K562 (cell line): ENCODE measurements at regions not wholly inside any gene's neighbourhood (a gene's known extent, or its start where the extent isn't known, plus 50 kb on each side); places are given as distances from the start of the nearest gene placed in this dataset.

Source experiments
- ATAC-seq: fragments of 200-7000 bp; cut with Tn5 transposase; 3 replicates; pipeline ENCODE4 v1.9.1; 2020; ENCODE audit warnings: moderate library complexity
- BruUV-seq: library from RNA; stranded (reverse); fragments of 400-500 nt; replicated peaks from 2 replicates; lab custom pipeline; 2021; lab: Mats Ljungman, UMichigan
- CTCF ChIA-PET: fragments of 300-600 bp; formaldehyde crosslinking; extraction: SDS; loops from one replicate; lab custom pipeline; 2021; ENCODE audit warnings: low intra/inter-chr PET ratio; lab: Yijun Ruan, JAX
- POLR2A ChIA-PET: fragments of 300-600, 350-650 bp; sonication (Branson Sonifier 250); formaldehyde crosslinking; extraction: SDS; loops from one replicate; lab custom pipeline; 2021; ENCODE audit warnings: antibody characterized with exemption, inconsistent platforms; lab: Yijun Ruan, JAX
- DNase-seq, 4 experiments: peaks; one replicate each; pipeline versions ENCODE4 v3.0.0 to v3.0.0-alpha.2; 2011 to 2018; ENCODE audit warnings: low spot score in 3 of 4, mixed read lengths in 3 of 4; ENCODE audit errors: extremely low read depth in 1 of 4
- FAIRE-seq: peaks from 2 replicates; lab custom pipeline; 2011; peaks lifted over from hg19 to GRCh38; lab: Jason Lieb, UNC
- H2AFZ ChIP-seq: 2 replicates; pipeline ENCODE4 v1.6.0; 2011; ENCODE audit warnings: low read depth, low read length, control low read depth, inconsistent platforms
- H3K27ac ChIP-seq: fragments of 200-600 bp; 3 replicates; pipeline ENCODE4 v1.8.0; 2011; ENCODE audit warnings: low read depth, mild to moderate bottlenecking, control low read depth, inconsistent platforms, low read length, moderate library complexity, mixed read lengths; ENCODE audit errors: extremely low read depth
- H3K27me3 ChIP-seq, 2 experiments: fragments of 300-600 bp in 1 of 2; 2 replicates in 1 of 2; 3 replicates in 1 of 2; pipeline versions ENCODE4 v1.6.0 to v1.8.0; 2011; ENCODE audit warnings: inconsistent platforms in 2 of 2, low read length in 2 of 2, mild to moderate bottlenecking in 1 of 2, mixed read lengths in 1 of 2, moderate library complexity in 1 of 2; ENCODE audit not compliant: control insufficient read depth in 2 of 2, insufficient read depth in 2 of 2
- H3K36me3 ChIP-seq: fragments of 300-600 bp; 3 replicates; pipeline ENCODE4 v1.8.0; 2011; ENCODE audit warnings: mild to moderate bottlenecking, low read length, inconsistent platforms; ENCODE audit not compliant: control insufficient read depth, insufficient read depth
- H3K4me1 ChIP-seq, 2 experiments: fragments of 200-600 bp in 1 of 2; replicated peaks in 1 of 2; 2 replicates in 1 of 2; 3 replicates in 1 of 2; pipeline versions ENCODE4 v1.5.1 to v1.8.0; 2011; ENCODE audit warnings: inconsistent platforms in 2 of 2, low read length in 2 of 2, mild to moderate bottlenecking in 1 of 2, mixed read lengths in 1 of 2, moderate library complexity in 1 of 2; ENCODE audit not compliant: control insufficient read depth in 2 of 2, insufficient read depth in 2 of 2
- H3K4me2 ChIP-seq: 2 replicates; pipeline ENCODE4 v1.6.1; 2011; ENCODE audit warnings: low read length, control low read depth, inconsistent platforms, mixed read lengths; ENCODE audit not compliant: insufficient read depth
- H3K4me3 ChIP-seq: fragments of 200-600 bp; sonication (generic), shearing (Covaris generic); 2 replicates; pipeline ENCODE4 v1.5.1; 2016; ENCODE audit warnings: control low read depth, inconsistent platforms
- H3K79me2 ChIP-seq: fragments of 200-600 bp; 3 replicates; pipeline ENCODE4 v1.8.0; 2011; ENCODE audit warnings: low read length, inconsistent platforms; ENCODE audit not compliant: control insufficient read depth, insufficient read depth
- H3K9ac ChIP-seq, 2 experiments: 2 replicates each; pipeline versions ENCODE4 v1.6.0 to v1.6.1; 2011; ENCODE audit warnings: low read depth in 2 of 2, low read length in 2 of 2, control low read depth in 1 of 2, inconsistent platforms in 1 of 2, mild to moderate bottlenecking in 1 of 2, mixed read lengths in 1 of 2; ENCODE audit not compliant: insufficient read depth in 1 of 2
- H3K9me1 ChIP-seq: one replicate; pipeline ENCODE4 v1.6.0; 2011; ENCODE audit warnings: inconsistent platforms, mild to moderate bottlenecking, low read length, moderate library complexity; ENCODE audit not compliant: control insufficient read depth, insufficient read depth
- H3K9me3 ChIP-seq: replicated peaks from 2 replicates; pipeline ENCODE4 v1.5.1; 2011; ENCODE audit warnings: low read depth, low read length, inconsistent platforms; ENCODE audit not compliant: control insufficient read depth, insufficient read depth
- H4K20me1 ChIP-seq: replicated peaks from 2 replicates; pipeline ENCODE4 v1.6.1; 2011; ENCODE audit warnings: low read length, inconsistent platforms, mixed read lengths; ENCODE audit not compliant: control insufficient read depth, insufficient read depth
- CHCHD3 ChIP-seq: fragments of 250-450 bp; sonication (Bioruptor Pico); IDR thresholded peaks from 2 replicates; pipeline ENCODE4 v2.1.2; 2022; ENCODE audit warnings: mild to moderate bottlenecking
- ELF2 ChIP-seq: fragments of 250-450 bp; sonication (Bioruptor Pico); IDR thresholded peaks from 2 replicates; pipeline ENCODE4 v1.5.0; 2021; ENCODE audit warnings: mild to moderate bottlenecking
- FOXJ3 ChIP-seq: sonication (generic); formaldehyde crosslinking; IDR thresholded peaks from 2 replicates; pipeline ENCODE4 v1.4.0; 2020; ENCODE audit warnings: mild to moderate bottlenecking, missing genetic modification reagents
- GABPB2 ChIP-seq: fragments of 250-450 bp; sonication (Bioruptor Pico); conservative IDR thresholded peaks from 2 replicates; pipeline ENCODE4 v1.5.1; 2021; ENCODE audit warnings: mild to moderate bottlenecking
- KLF10 ChIP-seq: fragments of 250-450 bp; sonication (Bioruptor Pico); IDR thresholded peaks from 2 replicates; pipeline ENCODE4 v1.6.1; 2021; ENCODE audit warnings: matching md5 sums
- MECOM ChIP-seq: fragments of 250-450 bp; sonication (Bioruptor Pico); IDR thresholded peaks from 2 replicates; pipeline ENCODE4 v1.8.0; 2022; ENCODE audit warnings: inconsistent platforms
- MEIS2 ChIP-seq: fragments of 450-650 bp; IDR thresholded peaks from 2 replicates; pipeline ENCODE4 v1.6.1; 2014; ENCODE audit warnings: mild to moderate bottlenecking; ENCODE audit not compliant: partially characterized antibody
- PHB2 ChIP-seq: fragments of 450-650 bp; IDR thresholded peaks from 2 replicates; pipeline ENCODE4 v1.6.1; 2017; ENCODE audit warnings: low read depth
- RBM14 ChIP-seq: fragments of 200-400 bp; formaldehyde crosslinking; IDR thresholded peaks from 2 replicates; pipeline ENCODE4 v1.6.1; 2018; ENCODE audit warnings: low read depth, mild to moderate bottlenecking, low read length, moderate library complexity, borderline replicate concordance; ENCODE audit not compliant: insufficient read depth
- RNF2 ChIP-seq: sonication (generic); IDR thresholded peaks from 2 replicates; pipeline ENCODE4 v1.6.1; 2016
- ZBTB49 ChIP-seq: sonication (generic); formaldehyde crosslinking; IDR thresholded peaks from 2 replicates; pipeline ENCODE4 v1.8.0; 2022; ENCODE audit warnings: missing genetic modification reagents, mild to moderate bottlenecking, borderline replicate concordance
- ZNF766 ChIP-seq: fragments of 200-800 bp; sonication (Bioruptor generic); conservative IDR thresholded peaks from 2 replicates; pipeline ENCODE4 v1.6.1; 2016; ENCODE audit warnings: missing genetic modification characterization, missing compliant biosample characterization
- WGBS: fragments of 100-300 bp; shearing (Covaris generic); methylation state at CpG from one replicate; pipeline ENCODE4 v1.1.6; 2016; ENCODE audit warnings: low coverage, mixed read lengths; ENCODE audit not compliant: insufficient coverage; ENCODE audit errors: missing lambda C conversion rate; 5-methylcytosine and 5-hydroxymethylcytosine counted together
- in situ Hi-C: fragments of 300-500 bp; cut with MboI; formaldehyde crosslinking; loops from 4 replicates; pipeline ENCODE4 v1.15.0; 2018; ENCODE audit warnings: inconsistent platforms, mixed read lengths
- intact Hi-C: fragments of 100-400 bp; cut with micrococcal nuclease; formaldehyde crosslinking; loops from 2 replicates; pipeline ENCODE4 v1.14.2; 2022
- TF ChIP-seq, protein P1 (sequence below): IDR thresholded peaks from 2 replicates; pipeline ENCODE4 v1.6.1; 2011; ENCODE audit warnings: borderline replicate concordance, low read depth, mild to moderate bottlenecking, moderate library complexity, low read length; ENCODE audit not compliant: insufficient read depth, poor library complexity, severe bottlenecking

GRCh38 chr20:47868744-47869143, 83.5 kb upstream of the SULF2 start (continued):
- no peak for TF ChIP-seq RBM14
- TF ChIP-seq MEIS2: no peak
- no peak for TF ChIP-seq CHCHD3
- no peak for TF ChIP-seq ZNF766 (CRISPR knock-in tag)

- DNase-seq: no peak
- POLR2A ChIA-PET: no interaction called here
- TF ChIP-seq PHB2 (no peak), RNF2 (no peak), GABPB2 (CRISPR knock-in tag) (no peak), KLF10 (CRISPR knock-in tag) (no peak), FOXJ3 (CRISPR knock-in tag) (no peak), ELF2 (CRISPR knock-in tag) (no peak), ZBTB49 (CRISPR knock-in tag) (no peak), MECOM (CRISPR knock-in tag) (no peak)
- TF ChIP-seq, protein P1, sequence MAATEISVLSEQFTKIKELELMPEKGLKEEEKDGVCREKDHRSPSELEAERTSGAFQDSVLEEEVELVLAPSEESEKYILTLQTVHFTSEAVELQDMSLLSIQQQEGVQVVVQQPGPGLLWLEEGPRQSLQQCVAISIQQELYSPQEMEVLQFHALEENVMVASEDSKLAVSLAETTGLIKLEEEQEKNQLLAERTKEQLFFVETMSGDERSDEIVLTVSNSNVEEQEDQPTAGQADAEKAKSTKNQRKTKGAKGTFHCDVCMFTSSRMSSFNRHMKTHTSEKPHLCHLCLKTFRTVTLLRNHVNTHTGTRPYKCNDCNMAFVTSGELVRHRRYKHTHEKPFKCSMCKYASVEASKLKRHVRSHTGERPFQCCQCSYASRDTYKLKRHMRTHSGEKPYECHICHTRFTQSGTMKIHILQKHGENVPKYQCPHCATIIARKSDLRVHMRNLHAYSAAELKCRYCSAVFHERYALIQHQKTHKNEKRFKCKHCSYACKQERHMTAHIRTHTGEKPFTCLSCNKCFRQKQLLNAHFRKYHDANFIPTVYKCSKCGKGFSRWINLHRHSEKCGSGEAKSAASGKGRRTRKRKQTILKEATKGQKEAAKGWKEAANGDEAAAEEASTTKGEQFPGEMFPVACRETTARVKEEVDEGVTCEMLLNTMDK: no peak
- Histone ChIP-seq H3K4me1 (no peaks in the 10 kb centered on the region), H3K9me3 (no peaks in the 10 kb centered on the region), H3K4me3 (no peak overlapping the region), H3K79me2 (no peaks in the 10 kb centered on the region), H3K27me3 (peaks cover 9 to 40% of the 10 kb centered on the region in 2 experiments), H3K27ac (no peak overlapping the region), H3K9me1 (peaks cover 3% of the 10 kb centered on the region), H3K36me3 (no peaks in the 10 kb centered on the region), H3K9ac (no peak overlapping the region), H2AFZ (no peak overlapping the region), H3K4me2 (no peak overlapping the region), H4K20me1 (no peaks in the 10 kb centered on the region; the same call in 1 of the 2 replicates)
- in situ Hi-C loops: no loop called here
- CTCF ChIA-PET: no interaction called here
- intact Hi-C loops: no loop called here
- under 1% methylated on average over 11 of the region's 11 CpGs for WGBS
- BruUV-seq: no TSS peak
- no peak for ATAC-seq
- no peak for FAIRE-seq
These were observed 83.0 kb upstream of the SULF2 start for GRCh38 chr20:47868236-47868635.
